ENCODE measurements at regions not wholly inside any gene's neighbourhood (a gene's known extent, or its start where the extent isn't known, plus 50 kb on each side); places are given as distances from the start of the nearest gene placed in this dataset.

GRCh38 chr3:40689837-40690236, 165.1 kb downstream of the ZNF621 start:
- TF ChIP-seq, protein P1, sequence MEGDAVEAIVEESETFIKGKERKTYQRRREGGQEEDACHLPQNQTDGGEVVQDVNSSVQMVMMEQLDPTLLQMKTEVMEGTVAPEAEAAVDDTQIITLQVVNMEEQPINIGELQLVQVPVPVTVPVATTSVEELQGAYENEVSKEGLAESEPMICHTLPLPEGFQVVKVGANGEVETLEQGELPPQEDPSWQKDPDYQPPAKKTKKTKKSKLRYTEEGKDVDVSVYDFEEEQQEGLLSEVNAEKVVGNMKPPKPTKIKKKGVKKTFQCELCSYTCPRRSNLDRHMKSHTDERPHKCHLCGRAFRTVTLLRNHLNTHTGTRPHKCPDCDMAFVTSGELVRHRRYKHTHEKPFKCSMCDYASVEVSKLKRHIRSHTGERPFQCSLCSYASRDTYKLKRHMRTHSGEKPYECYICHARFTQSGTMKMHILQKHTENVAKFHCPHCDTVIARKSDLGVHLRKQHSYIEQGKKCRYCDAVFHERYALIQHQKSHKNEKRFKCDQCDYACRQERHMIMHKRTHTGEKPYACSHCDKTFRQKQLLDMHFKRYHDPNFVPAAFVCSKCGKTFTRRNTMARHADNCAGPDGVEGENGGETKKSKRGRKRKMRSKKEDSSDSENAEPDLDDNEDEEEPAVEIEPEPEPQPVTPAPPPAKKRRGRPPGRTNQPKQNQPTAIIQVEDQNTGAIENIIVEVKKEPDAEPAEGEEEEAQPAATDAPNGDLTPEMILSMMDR (IDR thresholded peaks at IDR 0.05): no peak
- no peak for TF ChIP-seq ZFX (IDR thresholded peaks at IDR 0.05; ENCODE audit: borderline replicate concordance)
